GM13976 (cell line): ENCODE measurements at regions not wholly inside any gene's neighbourhood (a gene's known extent, or its start where the extent isn't known, plus 50 kb on each side); places are given as distances from the start of the nearest gene placed in this dataset.

ENCODE experiments used
- DNase-seq: peaks from one replicate; pipeline ENCODE4 v3.0.0; 2012; ENCODE audit warnings: low spot score
- CTCF ChIP-seq: IDR thresholded peaks from 2 replicates; pipeline ENCODE4 v1.5.1; 2012; ENCODE audit warnings: borderline replicate concordance, mild to moderate bottlenecking; ENCODE audit not compliant: insufficient read depth; ENCODE audit errors: extremely low read depth, missing control alignments, control extremely low read depth
- in situ Hi-C: fragments of 300-500 bp; cut with MboI; formaldehyde crosslinking; loops from one replicate; pipeline ENCODE4 v1.12.0; 2022; ENCODE audit warnings: low sequenced_read_pairs, mixed read lengths, inconsistent platforms; ENCODE audit not compliant: unreplicated experiment

- in situ Hi-C loops, result no loop called here
- TF ChIP-seq CTCF, result no peak
- DNase-seq, result no peak
Observed at GRCh38 chr2:215851082-215851481, 162.3 kb downstream of the MREG start.

DNA sequence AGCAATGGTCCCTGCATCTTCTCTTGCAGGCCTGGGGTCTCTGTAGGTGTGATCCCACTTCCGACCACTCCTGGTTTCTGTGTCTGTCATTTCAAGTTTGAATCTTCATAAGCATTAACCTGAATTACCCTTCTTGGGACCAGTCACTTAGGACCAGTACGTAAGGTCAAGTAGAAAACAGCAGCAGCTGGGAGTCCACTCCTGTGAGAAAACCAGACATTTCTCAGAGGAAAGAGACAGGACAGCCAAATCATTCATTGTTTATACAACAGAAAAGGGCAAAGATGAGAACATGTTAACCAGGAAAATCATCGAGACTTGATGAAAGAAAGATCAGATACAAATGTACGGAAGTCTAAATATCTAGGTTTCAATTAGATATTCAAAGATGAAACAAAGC lies 163.0 kb downstream of the MREG start:
- TF ChIP-seq CTCF, result no peak
- in situ Hi-C loops, result no loop called here
- no peak for DNase-seq

DNA sequence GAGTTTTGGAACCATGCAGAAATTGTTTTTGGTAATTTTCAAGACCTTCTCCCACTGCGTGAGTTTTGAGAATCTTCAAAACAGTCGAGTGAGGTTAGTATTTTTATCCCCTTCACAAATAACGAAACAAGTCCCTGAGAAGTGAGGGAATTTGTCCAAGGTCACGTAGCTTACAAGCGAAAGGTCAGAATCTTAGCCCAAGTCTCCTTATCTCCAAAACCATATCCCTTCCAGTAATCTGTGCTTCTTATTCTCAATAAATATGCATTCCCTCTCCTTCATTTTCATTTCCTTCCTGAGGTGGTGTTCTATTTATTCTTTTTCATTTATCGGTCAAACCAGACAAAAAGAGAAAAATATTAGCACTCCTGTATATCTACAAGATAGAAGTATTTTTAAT lies 163.6 kb downstream of the MREG start:
- TF ChIP-seq CTCF, result no peak
- in situ Hi-C loops, result no loop called here
- DNase-seq, result no peak

DNA sequence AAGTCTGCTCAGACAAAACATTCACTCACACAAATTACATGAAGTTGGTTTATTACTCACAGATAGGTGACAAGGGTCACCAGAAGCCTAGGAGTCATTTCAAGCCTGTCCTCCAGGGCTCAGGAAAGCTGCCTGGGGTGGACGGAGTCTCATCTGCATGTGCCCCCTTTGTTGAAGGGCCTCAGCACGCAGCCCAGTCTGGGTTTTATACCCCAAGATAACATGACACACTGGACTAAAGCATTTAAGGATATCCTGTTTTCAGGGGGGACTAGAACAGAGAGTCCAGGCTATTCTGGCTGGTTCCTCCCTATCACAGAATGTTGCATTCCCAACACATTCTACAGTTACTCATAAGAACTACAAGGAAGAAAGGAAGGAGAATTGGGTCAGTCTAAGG lies 164.7 kb downstream of the MREG start:
- in situ Hi-C loops, result no loop called here
- DNase-seq, result no peak
- no peak for TF ChIP-seq CTCF

DNA sequence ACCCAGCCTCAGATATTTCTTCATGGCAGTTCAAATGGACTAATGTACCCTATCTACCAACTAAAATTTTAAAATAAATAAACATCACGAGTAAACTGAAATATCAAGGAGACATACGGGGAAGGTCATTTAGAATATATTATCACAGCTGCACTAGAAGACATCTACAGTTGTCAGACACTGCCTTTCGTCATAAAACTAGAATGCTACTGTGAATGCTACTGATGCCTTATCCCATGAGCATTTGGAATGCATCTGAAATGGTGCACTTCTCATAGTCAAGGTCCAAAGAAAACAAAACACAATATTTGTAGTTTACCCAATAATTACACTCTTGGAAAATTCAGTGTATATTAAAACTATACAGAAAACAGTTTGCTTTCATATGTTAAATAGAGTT lies 165.2 kb downstream of the MREG start:
- in situ Hi-C loops, result no loop called here
- TF ChIP-seq CTCF, result no peak
- DNase-seq, result no peak

GRCh38 chr2:215847718-215848117 lies 165.6 kb downstream of the MREG start:
- TF ChIP-seq CTCF, result no peak
- in situ Hi-C loops, result no loop called here
- no peak for DNase-seq

DNA sequence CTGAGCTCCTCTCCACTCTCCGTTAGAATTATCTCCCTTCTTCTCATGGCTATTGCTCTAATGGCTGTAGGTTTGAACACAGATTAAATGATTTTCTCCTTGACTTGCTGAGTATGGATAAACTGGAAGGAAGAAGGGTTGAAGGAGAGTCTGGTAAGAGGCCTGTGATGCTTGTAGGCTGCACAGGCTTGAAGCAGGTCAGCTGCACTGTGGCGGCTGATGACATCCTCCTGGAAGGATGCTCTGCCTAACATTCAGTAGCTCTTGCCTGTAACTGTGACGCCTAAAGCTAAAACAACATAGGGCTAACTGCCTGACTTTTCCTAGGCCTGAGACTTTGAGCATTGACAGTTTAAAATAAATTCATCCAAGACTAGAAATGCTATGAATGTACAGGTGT lies 166.3 kb downstream of the MREG start:
- in situ Hi-C loops, result no loop called here
- TF ChIP-seq CTCF, result no peak
- DNase-seq, result no peak
